H1 (cell line): ENCODE measurements at regions not wholly inside any gene's neighbourhood (a gene's known extent, or its start where the extent isn't known, plus 50 kb on each side); places are given as distances from the start of the nearest gene placed in this dataset.

Experiments used
- ASH2L ChIP-seq: fragments of 200-600, 300-600 bp; sonication (generic); IDR thresholded peaks from one replicate; pipeline ENCODE4 v1.7.1; 2017; ENCODE audit warnings: low read length
- CHD7 ChIP-seq: fragments of 300-600 bp; sonication (generic); IDR thresholded peaks from 2 replicates; pipeline ENCODE4 v1.7.1; 2012; ENCODE audit warnings: low read length, moderate library complexity, mild to moderate bottlenecking, inconsistent platforms; ENCODE audit not compliant: insufficient replicate concordance
- FOSL1 ChIP-seq: IDR thresholded peaks from 2 replicates; pipeline ENCODE4 v1.6.1; 2011; ENCODE audit warnings: mild to moderate bottlenecking, low read depth, low read length, moderate library complexity; ENCODE audit not compliant: insufficient read depth

GRCh38 chr6:100217225-100218012, 223.4 kb upstream of the MCHR2 start (continued):
- no peak for TF ChIP-seq ASH2L
- no peak for TF ChIP-seq CHD7
- TF ChIP-seq FOSL1, result no peak
- TF ChIP-seq, all 59 proteins: peak for 0
